ENCODE measurements at regions not wholly inside any gene's neighbourhood (a gene's known extent, or its start where the extent isn't known, plus 50 kb on each side); places are given as distances from the start of the nearest gene placed in this dataset.

DNA sequence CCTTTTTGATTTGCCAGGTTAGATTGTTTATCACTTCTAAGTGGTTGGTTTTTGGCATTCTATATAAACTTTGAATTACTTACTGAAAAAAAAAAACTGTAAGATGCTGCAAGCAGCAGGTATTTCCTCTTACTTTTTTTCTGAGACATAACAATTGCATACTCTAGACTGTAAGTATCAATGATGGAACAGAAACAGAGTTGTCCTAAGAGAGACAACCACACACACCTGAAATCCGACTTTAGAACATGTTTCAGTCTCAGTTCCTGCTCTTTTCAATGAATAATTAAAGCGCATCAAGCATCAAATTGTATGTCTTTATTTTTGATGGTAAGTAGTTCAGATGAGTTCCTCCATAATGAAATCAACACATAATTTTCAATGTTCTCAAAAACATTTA, 105.3 kb upstream of the KHDRBS2 start:
- TF ChIP-seq, protein P1, sequence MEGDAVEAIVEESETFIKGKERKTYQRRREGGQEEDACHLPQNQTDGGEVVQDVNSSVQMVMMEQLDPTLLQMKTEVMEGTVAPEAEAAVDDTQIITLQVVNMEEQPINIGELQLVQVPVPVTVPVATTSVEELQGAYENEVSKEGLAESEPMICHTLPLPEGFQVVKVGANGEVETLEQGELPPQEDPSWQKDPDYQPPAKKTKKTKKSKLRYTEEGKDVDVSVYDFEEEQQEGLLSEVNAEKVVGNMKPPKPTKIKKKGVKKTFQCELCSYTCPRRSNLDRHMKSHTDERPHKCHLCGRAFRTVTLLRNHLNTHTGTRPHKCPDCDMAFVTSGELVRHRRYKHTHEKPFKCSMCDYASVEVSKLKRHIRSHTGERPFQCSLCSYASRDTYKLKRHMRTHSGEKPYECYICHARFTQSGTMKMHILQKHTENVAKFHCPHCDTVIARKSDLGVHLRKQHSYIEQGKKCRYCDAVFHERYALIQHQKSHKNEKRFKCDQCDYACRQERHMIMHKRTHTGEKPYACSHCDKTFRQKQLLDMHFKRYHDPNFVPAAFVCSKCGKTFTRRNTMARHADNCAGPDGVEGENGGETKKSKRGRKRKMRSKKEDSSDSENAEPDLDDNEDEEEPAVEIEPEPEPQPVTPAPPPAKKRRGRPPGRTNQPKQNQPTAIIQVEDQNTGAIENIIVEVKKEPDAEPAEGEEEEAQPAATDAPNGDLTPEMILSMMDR (IDR thresholded peaks at IDR 0.05; ENCODE audit: insufficient read depth, low read depth, low read length): no peak
- no peak for TF ChIP-seq EZH2 (IDR thresholded peaks at IDR 0.05; ENCODE audit: insufficient read depth, low read length)

All from astrocyte (in vitro differentiated cells and primary cell).